ENCODE measurements at regions not wholly inside any gene's neighbourhood (a gene's known extent, or its start where the extent isn't known, plus 50 kb on each side); places are given as distances from the start of the nearest gene placed in this dataset.
"Not testable (repeated sequence)": the region's sequence is repeated elsewhere in the genome, so short reads cannot be mapped to it uniquely, and the experiment has no call there.

DNA sequence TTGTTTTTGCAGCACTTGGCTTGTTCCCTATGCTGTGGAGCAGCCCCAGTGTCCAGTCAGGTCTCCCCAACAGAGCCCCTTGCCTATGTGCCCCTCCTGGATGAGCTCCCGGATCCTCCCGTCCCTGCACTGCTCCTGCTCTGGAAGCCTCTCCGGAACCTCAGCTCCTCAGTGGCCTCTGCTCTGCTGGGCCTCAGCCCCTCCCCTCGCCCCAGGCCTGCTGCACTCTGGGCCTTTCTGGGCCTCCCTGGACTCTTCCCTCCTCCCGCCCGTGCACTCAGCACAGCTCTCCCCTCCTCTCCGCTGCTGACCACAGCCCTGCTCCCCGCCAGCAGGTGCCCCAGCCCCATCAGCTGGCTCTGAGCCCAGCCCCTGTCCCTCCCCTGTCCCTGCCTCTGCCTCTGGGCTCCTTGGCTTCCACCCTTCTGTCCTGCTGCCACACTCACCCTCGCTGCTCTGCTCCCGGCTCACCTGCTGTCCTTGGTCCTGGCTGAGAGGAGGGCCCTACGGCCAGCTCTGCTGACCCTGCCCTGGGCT is 102.2 kb downstream of the TMEM121 start:
- not testable (repeated sequence) for TF ChIP-seq POLR2AphosphoS5, POLR2A (IDR thresholded peaks at IDR 0.05; ENCODE audit: low read depth, low read length)
